T47D (cell line): ENCODE measurements at regions not wholly inside any gene's neighbourhood (a gene's known extent, or its start where the extent isn't known, plus 50 kb on each side); places are given as distances from the start of the nearest gene placed in this dataset.
"Not testable (repeated sequence)": the region's sequence is repeated elsewhere in the genome, so short reads cannot be mapped to it uniquely, and the experiment has no call there.

Source experiments
- DNase-seq, 2 experiments: peaks; one replicate each; pipeline versions ENCODE4 v3.0.0 to v3.0.0-alpha.2; 2011 to 2012; ENCODE audit warnings: low read depth in 1 of 2, low spot score in 1 of 2
- JUND ChIP-seq: IDR thresholded peaks from 2 replicates; pipeline ENCODE4 v1.6.1; 2012; ENCODE audit warnings: low read depth
- in situ Hi-C: cut with HindIII; loops from 2 replicates; pipeline ENCODE4 v1.10.0; 2016; ENCODE audit warnings: low sequenced_read_pairs, low pct_unique_long_range_greater_than_20kb

- no peak for DNase-seq
- TF ChIP-seq JUND: no peak
- in situ Hi-C loops: no loop called here
Observed at GRCh38 chr11:69205743-69206612, 50.2 kb downstream of the SMIM38 start.

GRCh38 chr11:69206613-69206965 lies 50.9 kb downstream of the SMIM38 start:
- DNase-seq, in situ Hi-C loops: not testable (repeated sequence)

- no peak for TF ChIP-seq JUND
- peak; percentile 50 to 74 for DNase-seq
- in situ Hi-C loops: no loop called here
Observed at GRCh38 chr11:69207165-69207889, 51.6 kb downstream of the SMIM38 start.

- in situ Hi-C loops: no loop called here
- no peak for DNase-seq
- TF ChIP-seq JUND: no peak
Observed at GRCh38 chr11:69208190-69209037, 52.7 kb downstream of the SMIM38 start.

- no peak for TF ChIP-seq JUND
- no peak for DNase-seq
- in situ Hi-C loops: no loop called here
Observed at GRCh38 chr11:69209038-69209350, 53.3 kb downstream of the SMIM38 start.

- no peak for TF ChIP-seq JUND
- DNase-seq: no peak
- in situ Hi-C loops: no loop called here
Observed at GRCh38 chr11:69209421-69210309, 53.9 kb downstream of the SMIM38 start.

GRCh38 chr11:69210310-69211035 lies 54.7 kb downstream of the SMIM38 start:
- in situ Hi-C loops: no loop called here
- no peak for TF ChIP-seq JUND
- no peak for DNase-seq

- in situ Hi-C loops: no loop called here
- no peak for TF ChIP-seq JUND
- DNase-seq: no peak
Observed at GRCh38 chr11:69211540-69211919, 55.8 kb downstream of the SMIM38 start.

- in situ Hi-C loops: no loop called here
- no peak for TF ChIP-seq JUND
- DNase-seq: no peak
Observed at GRCh38 chr11:69211920-69212797, 56.4 kb downstream of the SMIM38 start.

- no peak for DNase-seq
- TF ChIP-seq JUND: no peak
- in situ Hi-C loops: no loop called here
Observed at GRCh38 chr11:69212798-69213110, 57.0 kb downstream of the SMIM38 start.

- no peak for TF ChIP-seq JUND
- in situ Hi-C loops: no loop called here
- DNase-seq: no peak
Observed at GRCh38 chr11:69213316-69213715, 57.6 kb downstream of the SMIM38 start.
